ENCODE measurements at regions not wholly inside any gene's neighbourhood (a gene's known extent, or its start where the extent isn't known, plus 50 kb on each side); places are given as distances from the start of the nearest gene placed in this dataset.

- no peak for DNase-seq (ENCODE audit: low spot score)
- intact Hi-C loops (cut with DNase I), result no loop called here
Observed at GRCh38 chr14:39880106-39880695, 448.0 kb upstream of the FBXO33 start.

GRCh38 chr14:39877577-39878190, 445.5 kb upstream of the FBXO33 start:
- intact Hi-C loops (cut with DNase I), result no loop called here
- no peak for DNase-seq (ENCODE audit: low spot score)

- DNase-seq (ENCODE audit: low spot score), result no peak
- intact Hi-C loops (cut with DNase I), result no loop called here
Observed at GRCh38 chr14:39876916-39877315, 444.7 kb upstream of the FBXO33 start.

- intact Hi-C loops (cut with DNase I), result no loop called here
- no peak for DNase-seq (ENCODE audit: low spot score)
Observed at GRCh38 chr14:39875028-39875427, 442.8 kb upstream of the FBXO33 start.

- no peak for DNase-seq (ENCODE audit: low spot score)
- intact Hi-C loops (cut with DNase I), result no loop called here
Observed at GRCh38 chr14:39873791-39874190, 441.6 kb upstream of the FBXO33 start.

- intact Hi-C loops (cut with DNase I), result no loop called here
- no peak for DNase-seq (ENCODE audit: low spot score)
Observed at GRCh38 chr14:39868949-39869348, 436.7 kb upstream of the FBXO33 start.

GRCh38 chr14:39868251-39868650, 436.0 kb upstream of the FBXO33 start:
- intact Hi-C loops (cut with DNase I), result no loop called here
- DNase-seq (ENCODE audit: low spot score), result no peak

- DNase-seq (ENCODE audit: low spot score), result no peak
- intact Hi-C loops (cut with DNase I), result no loop called here
Observed at GRCh38 chr14:39863441-39863840, 431.2 kb upstream of the FBXO33 start.

- intact Hi-C loops (cut with DNase I), result no loop called here
- DNase-seq (ENCODE audit: low spot score), result no peak
Observed at GRCh38 chr14:39861696-39862095, 429.5 kb upstream of the FBXO33 start.

GRCh38 chr14:39861229-39861600, 429.0 kb upstream of the FBXO33 start:
- intact Hi-C loops (cut with DNase I), result no loop called here
- no peak for DNase-seq (ENCODE audit: low spot score)

GRCh38 chr14:39860596-39861228, 428.5 kb upstream of the FBXO33 start:
- DNase-seq (ENCODE audit: low spot score), result no peak
- intact Hi-C loops (cut with DNase I), result no loop called here

GRCh38 chr14:39859314-39859713, 427.1 kb upstream of the FBXO33 start:
- no peak for DNase-seq (ENCODE audit: low spot score)
- intact Hi-C loops (cut with DNase I), result no loop called here

- intact Hi-C loops (cut with DNase I), result no loop called here
- no peak for DNase-seq (ENCODE audit: low spot score)
Observed at GRCh38 chr14:39857376-39858055, 425.3 kb upstream of the FBXO33 start.

GRCh38 chr14:39853441-39853840, 421.2 kb upstream of the FBXO33 start:
- intact Hi-C loops (cut with DNase I), result no loop called here
- DNase-seq (ENCODE audit: low spot score), result no peak

- no peak for DNase-seq (ENCODE audit: low spot score)
- intact Hi-C loops (cut with DNase I), result no loop called here
Observed at GRCh38 chr14:39851202-39851601, 419.0 kb upstream of the FBXO33 start.

GRCh38 chr14:39847852-39848251, 415.6 kb upstream of the FBXO33 start:
- DNase-seq (ENCODE audit: low spot score), result no peak
- intact Hi-C loops (cut with DNase I), result no loop called here

- intact Hi-C loops (cut with DNase I), result no loop called here
Observed at GRCh38 chr14:39847194-39847593, 415.0 kb upstream of the FBXO33 start.

GRCh38 chr14:39843881-39844280, 411.6 kb upstream of the FBXO33 start:
- DNase-seq (ENCODE audit: low spot score), result no peak
- intact Hi-C loops (cut with DNase I), result no loop called here

More at GRCh38 chr14:39847194-39847593, 415.0 kb upstream of the FBXO33 start:
- no peak for DNase-seq (ENCODE audit: low spot score)

- DNase-seq (ENCODE audit: low spot score), result no peak
- intact Hi-C loops (cut with DNase I), result no loop called here
Observed at GRCh38 chr14:39841088-39841487, 408.9 kb upstream of the FBXO33 start.

- intact Hi-C loops (cut with DNase I), result no loop called here
Observed at GRCh38 chr14:39827901-39828655, 395.8 kb upstream of the FBXO33 start.

More at GRCh38 chr14:39827901-39828655, 395.8 kb upstream of the FBXO33 start:
- DNase-seq (ENCODE audit: low spot score), result no peak

All from cardiac septum (tissue), 1 donor.